Mammary epithelial cell (primary cell): ENCODE measurements at regions not wholly inside any gene's neighbourhood (a gene's known extent, or its start where the extent isn't known, plus 50 kb on each side); places are given as distances from the start of the nearest gene placed in this dataset.

ENCODE experiments used
- CTCF ChIP-seq, 2 donors: IDR thresholded peaks in 1 of 2; conservative IDR thresholded peaks in 1 of 2; 2 replicates each; pipeline ENCODE4 v1.5.1; 2011 to 2012; ENCODE audit warnings: inconsistent platforms in 2 of 2, low read length in 2 of 2, mild to moderate bottlenecking in 2 of 2, control low read depth in 1 of 2, low read depth in 1 of 2; ENCODE audit not compliant: insufficient read depth in 1 of 2; ENCODE audit errors: extremely low read depth in 1 of 2
- EZH2 ChIP-seq: IDR thresholded peaks from 2 replicates; pipeline ENCODE4 v1.6.1; 2012; ENCODE audit warnings: low read length, inconsistent platforms, borderline replicate concordance

- no peak for TF ChIP-seq CTCF (conservative IDR thresholded peaks at IDR 0.05 in 1 of 2, IDR thresholded peaks at IDR 0.05 in 1 of 2; ENCODE audit: extremely low read depth in 1 of 2, insufficient read depth in 1 of 2, low read depth in 1 of 2, low read length in 2 of 2)
- TF ChIP-seq EZH2, result no peak
Observed at GRCh38 chr5:31106278-31106677, 87.2 kb upstream of the CDH6 start.
